ENCODE measurements at regions not wholly inside any gene's neighbourhood (a gene's known extent, or its start where the extent isn't known, plus 50 kb on each side); places are given as distances from the start of the nearest gene placed in this dataset.
"Not testable (repeated sequence)": the region's sequence is repeated elsewhere in the genome, so short reads cannot be mapped to it uniquely, and the experiment has no call there.

GRCh38 chr12:47442310-47442709 lies 263.5 kb downstream of the RPAP3 start:
- H3K4me3 ChIP-seq (ENCODE audit: low read depth, low read length): no peak overlapping the region
- no peak for TF ChIP-seq CTCF (IDR thresholded peaks at IDR 0.05; ENCODE audit: low read depth, low read length)
- no peaks in the 10 kb centered on the region for H3K27me3 ChIP-seq (ENCODE audit: insufficient read depth, low read depth, severe bottlenecking)
- no peaks in the 10 kb centered on the region for H3K36me3 ChIP-seq
- DNase-seq: no peak
- H3K27ac ChIP-seq: no peak overlapping the region
- H3K9me3 ChIP-seq (ENCODE audit: severe bottlenecking): peaks cover 5% of the 10 kb centered on the region

GRCh38 chr12:47441490-47441889 lies 264.3 kb downstream of the RPAP3 start:
- Histone ChIP-seq H3K27ac (no peak overlapping the region), H3K4me3 (ENCODE audit: low read depth, low read length) (no peak overlapping the region), H3K27me3 (ENCODE audit: insufficient read depth, low read depth, severe bottlenecking) (no peaks in the 10 kb centered on the region), H3K9me3 (ENCODE audit: severe bottlenecking) (peaks cover 5% of the 10 kb centered on the region), H3K36me3 (no peaks in the 10 kb centered on the region)
- no peak for TF ChIP-seq CTCF (IDR thresholded peaks at IDR 0.05; ENCODE audit: low read depth, low read length)
- no peak for DNase-seq

- Histone ChIP-seq H3K9me3 (ENCODE audit: severe bottlenecking) (no peaks in the 10 kb centered on the region), H3K27ac (no peak overlapping the region), H3K36me3 (no peaks in the 10 kb centered on the region), H3K4me3 (ENCODE audit: low read depth, low read length) (no peak overlapping the region), H3K27me3 (ENCODE audit: insufficient read depth, low read depth, severe bottlenecking) (no peaks in the 10 kb centered on the region)
- TF ChIP-seq CTCF (IDR thresholded peaks at IDR 0.05; ENCODE audit: low read depth, low read length): no peak
- no peak for DNase-seq
Observed at GRCh38 chr12:47438175-47438574, 267.7 kb downstream of the RPAP3 start.

- Histone ChIP-seq H3K27ac (no peak overlapping the region), H3K27me3 (ENCODE audit: insufficient read depth, low read depth, severe bottlenecking) (no peaks in the 10 kb centered on the region), H3K9me3 (ENCODE audit: severe bottlenecking) (no peaks in the 10 kb centered on the region), H3K4me3 (ENCODE audit: low read depth, low read length) (no peak overlapping the region), H3K36me3 (no peaks in the 10 kb centered on the region)
- no peak for DNase-seq
- TF ChIP-seq CTCF (IDR thresholded peaks at IDR 0.05; ENCODE audit: low read depth, low read length): no peak
Observed at GRCh38 chr12:47437570-47437969, 268.3 kb downstream of the RPAP3 start.

- no peak overlapping the region for H3K27ac ChIP-seq
- H3K4me3 ChIP-seq (ENCODE audit: low read depth, low read length): no peak overlapping the region
- H3K36me3 ChIP-seq: no peaks in the 10 kb centered on the region
- no peak for DNase-seq
- TF ChIP-seq CTCF (IDR thresholded peaks at IDR 0.05; ENCODE audit: low read depth, low read length): no peak
- no peaks in the 10 kb centered on the region for H3K27me3 ChIP-seq (ENCODE audit: insufficient read depth, low read depth, severe bottlenecking)
- H3K9me3 ChIP-seq (ENCODE audit: severe bottlenecking): no peaks in the 10 kb centered on the region
Observed at GRCh38 chr12:47433876-47434275, 272.0 kb downstream of the RPAP3 start.

GRCh38 chr12:47426678-47427309 lies 279.0 kb downstream of the RPAP3 start:
- not testable (repeated sequence) for DNase-seq; H3K36me3 ChIP-seq; H3K4me3 ChIP-seq (ENCODE audit: low read depth, low read length); H3K27me3 ChIP-seq (ENCODE audit: insufficient read depth, low read depth, severe bottlenecking); H3K27ac ChIP-seq; H3K9me3 ChIP-seq (ENCODE audit: severe bottlenecking)

Data from WERI-Rb-1 (cell line).